Skeletal muscle tissue (tissue), 3 donors: ENCODE measurements at regions not wholly inside any gene's neighbourhood (a gene's known extent, or its start where the extent isn't known, plus 50 kb on each side); places are given as distances from the start of the nearest gene placed in this dataset.

ENCODE experiments used
- H3K27ac ChIP-seq: one replicate; pipeline ENCODE4 v1.7.0; 2013; ENCODE audit warnings: mild to moderate bottlenecking, low read depth, low read length, inconsistent platforms
- H3K27me3 ChIP-seq, 3 donors: one replicate each; pipeline ENCODE4 v1.7.0; 2013; ENCODE audit warnings: low read length in 3 of 3; ENCODE audit not compliant: control insufficient read depth in 3 of 3, insufficient read depth in 3 of 3
- H3K36me3 ChIP-seq, 3 donors: one replicate each; pipeline ENCODE4 v1.7.0; 2013; ENCODE audit warnings: low read length in 3 of 3; ENCODE audit not compliant: control insufficient read depth in 3 of 3, insufficient read depth in 3 of 3
- H3K4me1 ChIP-seq, 3 donors: one replicate each; pipeline ENCODE4 v1.7.0; 2013; ENCODE audit warnings: low read length in 3 of 3, mild to moderate bottlenecking in 3 of 3; ENCODE audit not compliant: control insufficient read depth in 3 of 3, insufficient read depth in 3 of 3
- H3K4me3 ChIP-seq, 3 donors: one replicate each; pipeline ENCODE4 v1.7.0; 2013; ENCODE audit warnings: low read length in 3 of 3
- H3K9ac ChIP-seq, 3 donors: one replicate each; pipeline ENCODE4 v1.7.0; 2013; ENCODE audit warnings: low read length in 3 of 3, mild to moderate bottlenecking in 3 of 3, moderate library complexity in 2 of 3, low read depth in 1 of 3
- H3K9me3 ChIP-seq, 3 donors: one replicate each; pipeline ENCODE4 v1.7.0; 2013; ENCODE audit warnings: low read length in 3 of 3; ENCODE audit not compliant: control insufficient read depth in 3 of 3
- donor health status: Osteomylitis.

- Histone ChIP-seq H3K9me3 (no peaks in the 10 kb centered on the region), H3K4me3 (no peak overlapping the region), H3K27me3 (peaks cover 0 to 16% (median 13%) of the 10 kb centered on the region in 3 donors)
Measured at GRCh38 chr15:77772641-77773402, 140.1 kb upstream of the LINGO1 start.

GRCh38 chr15:77771616-77772015, 138.9 kb upstream of the LINGO1 start:
- Histone ChIP-seq H3K27me3 (peaks cover 0 to 16% (median 13%) of the 10 kb centered on the region in 3 donors), H3K4me3 (no peak overlapping the region), H3K4me1 (no peaks in the 10 kb centered on the region)

More at GRCh38 chr15:77772641-77773402, 140.1 kb upstream of the LINGO1 start:
- H3K27ac ChIP-seq = no peak overlapping the region
- no peaks in the 10 kb centered on the region for H3K36me3 ChIP-seq
- H3K9ac ChIP-seq = no peak overlapping the region
- H3K4me1 ChIP-seq = no peaks in the 10 kb centered on the region

DNA sequence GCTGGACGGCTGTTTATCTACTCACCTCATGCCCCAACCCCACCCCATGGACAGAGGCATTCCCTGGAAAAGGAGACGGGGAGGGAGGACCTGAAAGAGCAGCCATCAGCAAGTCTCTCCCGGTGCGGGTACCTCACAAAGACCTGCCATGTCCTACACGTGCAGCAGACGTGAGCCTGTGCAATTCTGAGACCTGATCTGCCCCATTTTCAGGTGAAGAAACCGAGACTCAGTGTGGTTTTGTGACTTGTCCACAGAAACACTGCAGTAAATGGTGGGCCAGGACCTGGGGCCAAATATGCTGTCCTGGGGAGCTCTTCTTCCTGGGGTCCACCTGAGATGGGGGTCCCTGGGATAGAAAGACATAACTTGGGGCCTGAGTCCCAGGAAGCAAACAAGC, 137.0 kb upstream of the LINGO1 start:
- no peaks in the 10 kb centered on the region for H3K9me3 ChIP-seq
- peaks cover 3 to 18% (median 13%) of the 10 kb centered on the region in 3 donors for H3K27me3 ChIP-seq
- no peak overlapping the region for H3K4me3 ChIP-seq
- H3K9ac ChIP-seq = no peak overlapping the region
- H3K4me1 ChIP-seq = no peaks in the 10 kb centered on the region
- no peak overlapping the region for H3K27ac ChIP-seq
- H3K36me3 ChIP-seq = no peaks in the 10 kb centered on the region

More at GRCh38 chr15:77771616-77772015, 138.9 kb upstream of the LINGO1 start:
- no peaks in the 10 kb centered on the region for H3K9me3 ChIP-seq
- H3K9ac ChIP-seq = no peak overlapping the region
- no peak overlapping the region for H3K27ac ChIP-seq
- H3K36me3 ChIP-seq = no peaks in the 10 kb centered on the region

GRCh38 chr15:77768521-77769078, 135.9 kb upstream of the LINGO1 start:
- Histone ChIP-seq H3K4me1 (no peaks in the 10 kb centered on the region), H3K4me3 (no peak overlapping the region), H3K27ac (no peak overlapping the region), H3K27me3 (peaks cover 4 to 22% (median 19%) of the 10 kb centered on the region in 3 donors), H3K9ac (no peak overlapping the region), H3K9me3 (no peaks in the 10 kb centered on the region), H3K36me3 (no peaks in the 10 kb centered on the region)

DNA sequence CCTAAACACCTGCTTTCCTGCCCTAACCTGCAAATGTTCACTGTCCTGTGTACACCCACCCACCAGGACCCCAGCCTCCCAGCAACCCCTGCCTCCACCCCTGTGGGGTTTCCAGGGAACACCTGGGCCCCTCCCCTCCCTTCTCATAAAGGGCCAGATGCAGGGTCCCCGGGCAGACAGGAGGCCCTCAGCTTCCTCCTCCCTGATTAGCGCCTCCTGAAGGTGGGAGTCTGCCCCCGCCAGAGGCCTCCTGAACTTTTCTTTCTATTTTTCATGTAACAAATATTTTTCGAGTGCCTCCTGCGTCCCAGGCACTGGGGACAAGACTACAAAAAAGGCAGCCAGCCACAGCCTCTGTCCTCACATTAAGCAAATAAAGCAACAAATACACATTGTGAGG, 135.4 kb upstream of the LINGO1 start:
- no peak overlapping the region for H3K27ac ChIP-seq
- H3K9ac ChIP-seq = no peak overlapping the region
- no peaks in the 10 kb centered on the region for H3K36me3 ChIP-seq
- H3K4me3 ChIP-seq = no peak overlapping the region
- no peaks in the 10 kb centered on the region for H3K4me1 ChIP-seq
- H3K27me3 ChIP-seq = peaks cover 4 to 27% (median 23%) of the 10 kb centered on the region in 3 donors
- H3K9me3 ChIP-seq = no peaks in the 10 kb centered on the region

GRCh38 chr15:77764095-77764494, 131.4 kb upstream of the LINGO1 start:
- peaks cover 4 to 29% (median 17%) of the 10 kb centered on the region in 3 donors for H3K27me3 ChIP-seq
- H3K4me3 ChIP-seq = no peak overlapping the region

GRCh38 chr15:77762747-77763355, 130.1 kb upstream of the LINGO1 start:
- Histone ChIP-seq H3K4me3 (no peak overlapping the region), H3K4me1 (no peaks in the 10 kb centered on the region), H3K9ac (no peak overlapping the region), H3K27ac (no peak overlapping the region), H3K9me3 (no peaks in the 10 kb centered on the region), H3K27me3 (peaks cover 4 to 24% (median 10%) of the 10 kb centered on the region in 3 donors), H3K36me3 (no peaks in the 10 kb centered on the region)

More at GRCh38 chr15:77764095-77764494, 131.4 kb upstream of the LINGO1 start:
- H3K9me3 ChIP-seq = no peaks in the 10 kb centered on the region
- H3K9ac ChIP-seq = no peak overlapping the region
- H3K27ac ChIP-seq = no peak overlapping the region
- no peaks in the 10 kb centered on the region for H3K36me3 ChIP-seq
- no peaks in the 10 kb centered on the region for H3K4me1 ChIP-seq

- Histone ChIP-seq H3K27ac (no peak overlapping the region), H3K4me3 (no peak overlapping the region), H3K36me3 (no peaks in the 10 kb centered on the region), H3K9me3 (no peaks in the 10 kb centered on the region), H3K4me1 (no peaks in the 10 kb centered on the region), H3K27me3 (peaks cover 4 to 24% (median 14%) of the 10 kb centered on the region in 3 donors), H3K9ac (no peak overlapping the region)
Measured at GRCh38 chr15:77759896-77760592, 127.3 kb upstream of the LINGO1 start.

- Histone ChIP-seq H3K27ac (no peak overlapping the region), H3K9ac (no peak overlapping the region), H3K27me3 (peaks cover 0 to 5% (median 4%) of the 10 kb centered on the region in 3 donors), H3K36me3 (no peaks in the 10 kb centered on the region), H3K9me3 (no peaks in the 10 kb centered on the region), H3K4me1 (no peaks in the 10 kb centered on the region), H3K4me3 (no peak overlapping the region)
Measured at GRCh38 chr15:77753939-77754338, 121.2 kb upstream of the LINGO1 start.
